ENCODE measurements at regions not wholly inside any gene's neighbourhood (a gene's known extent, or its start where the extent isn't known, plus 50 kb on each side); places are given as distances from the start of the nearest gene placed in this dataset.
"Not testable (repeated sequence)": the region's sequence is repeated elsewhere in the genome, so short reads cannot be mapped to it uniquely, and the experiment has no call there.

- TF ChIP-seq CTCF, POLR2A (IDR thresholded peaks at IDR 0.05): not testable (repeated sequence)
Measured at GRCh38 chr3:73152571-73152970, 91.1 kb downstream of the EBLN2 start.
